ENCODE measurements at regions not wholly inside any gene's neighbourhood (a gene's known extent, or its start where the extent isn't known, plus 50 kb on each side); places are given as distances from the start of the nearest gene placed in this dataset.
"Not testable (repeated sequence)": the region's sequence is repeated elsewhere in the genome, so short reads cannot be mapped to it uniquely, and the experiment has no call there.

DNA sequence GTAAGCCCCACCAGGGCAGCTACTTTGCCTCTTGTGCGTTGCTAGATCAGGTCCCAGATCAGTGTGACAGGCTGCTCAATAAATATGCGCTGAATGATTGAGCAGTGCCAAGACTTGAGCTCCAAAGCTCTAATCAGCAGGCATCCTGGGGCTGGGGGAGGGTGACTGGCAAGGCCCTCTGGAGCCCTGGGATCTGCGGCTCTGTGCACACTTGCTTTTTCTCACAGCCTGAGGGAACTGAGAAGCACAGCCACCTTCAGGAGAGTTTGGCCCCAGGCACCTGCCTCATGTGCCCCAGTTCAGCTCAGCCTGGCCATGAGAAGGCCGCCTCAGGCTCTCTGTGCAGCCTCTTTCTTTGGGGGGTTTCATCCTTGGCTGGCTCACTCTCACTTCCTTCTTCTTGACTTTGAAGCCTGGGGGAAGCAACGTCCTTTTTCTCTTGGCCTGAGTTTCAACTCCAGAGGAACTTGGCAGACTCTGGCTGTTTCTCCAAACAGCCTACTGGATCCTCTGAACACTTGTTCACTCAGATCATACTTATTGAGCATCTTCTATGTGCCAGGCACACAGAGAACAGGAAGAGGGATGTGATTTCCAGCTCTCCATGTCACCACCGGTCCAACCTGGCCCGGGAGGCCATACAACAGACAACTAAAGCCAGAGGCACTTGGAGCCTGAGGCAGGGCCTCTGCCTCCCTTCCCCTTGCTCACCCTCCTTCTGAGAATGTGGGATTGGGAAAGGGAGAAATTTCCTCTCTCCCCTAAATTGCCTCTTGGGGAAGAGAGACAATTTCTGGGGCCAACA, 114.0 kb downstream of the VEGFA start:
- intact Hi-C loops (cut with DNase I), result no loop called here
- Histone ChIP-seq H3K9me3 (no peaks in the 10 kb centered on the region), H3K27ac (no peak overlapping the region), H3K27me3 (replicated peaks; ENCODE audit: insufficient read depth) (peaks cover 2% of the 10 kb centered on the region), H3K4me1 (replicated peaks) (no peaks in the 10 kb centered on the region), H3K36me3 (no peaks in the 10 kb centered on the region), H3K4me3 (no peak overlapping the region)
- DNase-seq (ENCODE audit: low spot score), result no peak
- TF ChIP-seq POLR2AphosphoS5 (IDR thresholded peaks at IDR 0.05) (no peak), POLR2A (IDR thresholded peaks at IDR 0.05) (no peak)
- TF ChIP-seq, protein P1, sequence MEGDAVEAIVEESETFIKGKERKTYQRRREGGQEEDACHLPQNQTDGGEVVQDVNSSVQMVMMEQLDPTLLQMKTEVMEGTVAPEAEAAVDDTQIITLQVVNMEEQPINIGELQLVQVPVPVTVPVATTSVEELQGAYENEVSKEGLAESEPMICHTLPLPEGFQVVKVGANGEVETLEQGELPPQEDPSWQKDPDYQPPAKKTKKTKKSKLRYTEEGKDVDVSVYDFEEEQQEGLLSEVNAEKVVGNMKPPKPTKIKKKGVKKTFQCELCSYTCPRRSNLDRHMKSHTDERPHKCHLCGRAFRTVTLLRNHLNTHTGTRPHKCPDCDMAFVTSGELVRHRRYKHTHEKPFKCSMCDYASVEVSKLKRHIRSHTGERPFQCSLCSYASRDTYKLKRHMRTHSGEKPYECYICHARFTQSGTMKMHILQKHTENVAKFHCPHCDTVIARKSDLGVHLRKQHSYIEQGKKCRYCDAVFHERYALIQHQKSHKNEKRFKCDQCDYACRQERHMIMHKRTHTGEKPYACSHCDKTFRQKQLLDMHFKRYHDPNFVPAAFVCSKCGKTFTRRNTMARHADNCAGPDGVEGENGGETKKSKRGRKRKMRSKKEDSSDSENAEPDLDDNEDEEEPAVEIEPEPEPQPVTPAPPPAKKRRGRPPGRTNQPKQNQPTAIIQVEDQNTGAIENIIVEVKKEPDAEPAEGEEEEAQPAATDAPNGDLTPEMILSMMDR (IDR thresholded peaks at IDR 0.05), result no peak
- 62% methylated on average over 7 of the region's 7 CpGs for WGBS

DNA sequence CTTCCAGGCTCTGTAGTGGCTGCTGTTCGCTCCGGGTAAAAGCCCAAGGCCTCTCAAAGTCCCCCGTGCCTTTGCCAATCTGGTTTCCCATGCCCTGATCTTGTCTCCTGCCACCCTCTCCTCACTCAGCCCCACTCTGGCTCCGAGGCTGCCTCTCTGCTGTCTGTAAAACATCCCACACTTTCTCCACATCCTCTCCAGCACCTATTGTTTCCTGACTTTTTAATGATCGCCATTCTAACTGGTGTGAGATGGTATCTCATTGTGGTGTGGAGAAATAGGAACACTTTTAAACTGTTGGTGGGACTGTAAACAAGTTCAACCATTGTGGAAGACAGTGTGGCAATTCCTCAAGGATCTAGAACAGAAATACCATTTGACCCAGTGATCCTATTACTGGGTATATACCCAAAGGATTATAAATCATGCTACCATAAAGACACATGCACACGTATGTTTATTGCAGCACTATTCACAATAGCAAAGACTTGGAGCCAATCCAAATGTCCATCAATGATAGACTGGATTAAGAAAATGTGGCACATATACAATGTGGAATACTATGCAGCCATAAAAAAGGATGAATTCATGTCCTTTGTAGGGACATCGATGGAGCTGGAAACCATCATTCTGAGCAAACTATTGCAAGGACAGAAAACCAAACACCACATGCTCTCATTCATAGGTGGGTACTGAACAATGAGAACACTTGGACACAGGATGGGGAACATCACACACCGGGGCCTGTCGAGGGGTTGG, 112.9 kb downstream of the VEGFA start:
- H3K4me3 ChIP-seq; H3K9me3 ChIP-seq; intact Hi-C loops (cut with DNase I); DNase-seq (ENCODE audit: low spot score); H3K36me3 ChIP-seq; H3K4me1 ChIP-seq (replicated peaks); H3K27me3 ChIP-seq (replicated peaks; ENCODE audit: insufficient read depth); H3K27ac ChIP-seq: not testable (repeated sequence)
- WGBS, result 87% methylated on average over 9 of the region's 9 CpGs

DNA sequence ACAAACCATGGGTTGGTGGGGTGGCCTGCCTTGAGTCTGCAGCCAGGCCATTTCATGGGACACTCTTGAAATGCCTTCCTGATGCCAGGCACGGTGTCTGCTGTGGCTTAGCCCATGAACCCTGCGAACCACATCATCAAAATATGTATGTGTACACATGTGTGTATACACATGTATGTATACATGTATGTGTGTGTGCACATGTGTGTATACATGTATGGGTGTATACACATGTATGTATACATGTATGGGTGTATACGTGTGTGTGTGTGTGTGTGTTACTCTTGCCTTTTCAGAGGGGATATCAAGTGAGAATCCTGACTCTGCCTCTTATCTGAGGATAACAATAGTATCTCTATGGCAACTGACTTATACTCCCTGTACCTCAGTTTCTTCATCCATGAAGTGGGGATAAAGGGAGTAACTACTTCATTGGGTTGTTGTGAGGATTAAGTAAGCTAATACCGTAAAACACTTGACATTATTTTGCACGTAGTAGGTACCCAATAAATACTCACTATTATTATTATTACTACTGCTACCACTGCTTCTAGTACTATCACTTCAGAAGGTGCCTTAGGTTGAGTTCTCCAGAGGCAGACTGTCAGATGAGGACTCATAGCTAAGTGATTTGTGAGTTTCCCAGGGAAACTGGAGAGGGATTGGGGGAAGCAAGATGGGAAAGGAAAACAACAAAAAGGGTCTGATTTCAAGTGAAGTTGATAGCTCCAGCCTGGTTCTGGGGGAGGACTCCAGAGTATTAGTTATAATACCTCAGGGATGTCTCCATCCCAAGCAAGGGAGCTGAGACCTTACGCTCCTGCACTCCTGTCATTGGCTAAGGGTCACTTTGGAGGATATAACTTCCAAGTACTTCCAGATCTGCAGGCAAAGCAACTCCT, 110.5 kb downstream of the VEGFA start:
- no peaks in the 10 kb centered on the region for H3K27me3 ChIP-seq (replicated peaks; ENCODE audit: insufficient read depth)
- H3K4me3 ChIP-seq, result no peak overlapping the region
- TF ChIP-seq, protein P1 (IDR thresholded peaks at IDR 0.05), result no peak
- no peak for TF ChIP-seq POLR2AphosphoS5 (IDR thresholded peaks at IDR 0.05)
- no peak for TF ChIP-seq POLR2A (IDR thresholded peaks at IDR 0.05)
- no peaks in the 10 kb centered on the region for H3K9me3 ChIP-seq
- intact Hi-C loops (cut with DNase I), result no loop called here
- H3K36me3 ChIP-seq, result no peaks in the 10 kb centered on the region
- DNase-seq (ENCODE audit: low spot score), result no peak
- no peak overlapping the region for H3K27ac ChIP-seq
- H3K4me1 ChIP-seq (replicated peaks), result no peaks in the 10 kb centered on the region
- WGBS, result 80% methylated on average over 6 of the region's 6 CpGs

DNA sequence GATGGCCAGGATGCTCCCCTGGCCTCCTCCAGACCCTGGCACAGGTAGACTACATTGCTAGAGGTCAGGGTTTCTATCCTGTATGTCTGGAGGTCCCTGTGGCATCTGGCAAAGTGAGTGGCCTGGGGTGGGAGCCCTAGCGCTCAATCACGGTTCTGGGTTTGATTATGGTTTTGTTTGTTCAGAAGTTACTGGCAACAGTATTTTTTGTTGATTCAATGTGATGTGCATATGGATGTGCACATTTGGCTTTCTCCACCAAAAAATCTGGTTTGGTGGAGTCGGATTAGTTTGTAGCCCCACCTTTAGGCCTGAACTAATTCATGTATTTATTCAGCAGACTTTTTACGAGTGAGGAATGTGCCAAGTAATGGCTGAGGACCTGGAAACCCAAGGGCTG, 109.7 kb downstream of the VEGFA start:
- Histone ChIP-seq H3K9me3 (no peaks in the 10 kb centered on the region), H3K4me1 (replicated peaks) (no peaks in the 10 kb centered on the region), H3K27ac (no peak overlapping the region), H3K4me3 (no peak overlapping the region), H3K36me3 (no peaks in the 10 kb centered on the region), H3K27me3 (replicated peaks; ENCODE audit: insufficient read depth) (no peaks in the 10 kb centered on the region)
- 54% methylated on average over 4 of the region's 4 CpGs for WGBS
- TF ChIP-seq, protein P1 (IDR thresholded peaks at IDR 0.05), result no peak
- TF ChIP-seq POLR2AphosphoS5 (IDR thresholded peaks at IDR 0.05), result no peak
- no peak for TF ChIP-seq POLR2A (IDR thresholded peaks at IDR 0.05)
- intact Hi-C loops (cut with DNase I), result no loop called here
- no peak for DNase-seq (ENCODE audit: low spot score)

Measured in prostate gland (tissue), 2 donors.